CD4-positive, alpha-beta T cell (primary cell): ENCODE measurements at regions not wholly inside any gene's neighbourhood (a gene's known extent, or its start where the extent isn't known, plus 50 kb on each side); places are given as distances from the start of the nearest gene placed in this dataset.

ENCODE experiments used
- ATAC-seq: fragments of 200-7000 bp; cut with Tn5 transposase; one replicate; pipeline ENCODE4 v1.10.0; 2022; ENCODE audit warnings: mild to moderate bottlenecking; ENCODE audit not compliant: poor library complexity
- CTCF ChIA-PET: fragments of 350-600 bp; sonication (Branson Sonifier 250); formaldehyde crosslinking; loops from one replicate; lab custom pipeline; 2021; ENCODE audit warnings: antibody characterized with exemption, inconsistent platforms; lab: Charles Lee
- POLR2A ChIA-PET: fragments of 350-600 bp; sonication (Branson Sonifier 250); formaldehyde crosslinking; loops from one replicate; lab custom pipeline; 2021; ENCODE audit warnings: antibody characterized with exemption, inconsistent platforms; lab: Charles Lee
- DNase-seq, 14 experiments: peaks; one replicate each; pipeline ENCODE4 v3.0.0-alpha.2; 2013 to 2020; ENCODE audit warnings: mixed read lengths in 2 of 14
- H3K27ac ChIP-seq, 2 donors: one replicate each; pipeline versions ENCODE4 v1.5.1 to v1.7.0; 2013; ENCODE audit warnings: low read length in 2 of 2, low read depth in 1 of 2, mild to moderate bottlenecking in 1 of 2
- H3K27me3 ChIP-seq, 2 experiments: 1 replicate in 1 of 2; 2 replicates in 1 of 2; pipeline versions ENCODE4 v1.6.1 to v1.7.0; 2013; ENCODE audit warnings: low read length in 2 of 2, control low read depth in 1 of 2, mild to moderate bottlenecking in 1 of 2, moderate library complexity in 1 of 2; ENCODE audit not compliant: insufficient read depth in 2 of 2, control insufficient read depth in 1 of 2
- H3K36me3 ChIP-seq: one replicate; pipeline ENCODE4 v1.6.1; 2013; ENCODE audit warnings: low read length, control low read depth; ENCODE audit not compliant: insufficient read depth
- H3K4me1 ChIP-seq: one replicate; pipeline ENCODE4 v1.6.1; 2013; ENCODE audit warnings: low read length, control low read depth; ENCODE audit not compliant: insufficient read depth
- H3K4me3 ChIP-seq: one replicate; pipeline ENCODE4 v1.5.1; 2013; ENCODE audit warnings: mild to moderate bottlenecking, low read length, moderate library complexity
- H3K9me3 ChIP-seq, 2 experiments: 1 replicate in 1 of 2; 2 replicates in 1 of 2; pipeline versions ENCODE4 v1.6.1 to v1.7.0; 2013; ENCODE audit warnings: low read length in 2 of 2, mild to moderate bottlenecking in 2 of 2, control low read depth in 1 of 2, moderate library complexity in 1 of 2; ENCODE audit not compliant: control insufficient read depth in 1 of 2, insufficient read depth in 1 of 2
- H3K27ac Mint-ChIP-seq: one replicate; pipeline ENCODE4 v1.8.0; 2020; ENCODE audit warnings: mixed read lengths
- H3K27me3 Mint-ChIP-seq: one replicate; pipeline ENCODE4 v1.8.0; 2021; ENCODE audit warnings: mixed read lengths
- H3K36me3 Mint-ChIP-seq: one replicate; pipeline ENCODE4 v1.8.0; 2021; ENCODE audit warnings: low read depth, mixed read lengths
- H3K4me1 Mint-ChIP-seq: one replicate; pipeline ENCODE4 v1.8.0; 2021; ENCODE audit warnings: low read depth, mixed read lengths
- H3K4me3 Mint-ChIP-seq: one replicate; pipeline ENCODE4 v1.8.0; 2020; ENCODE audit warnings: mild to moderate bottlenecking, mixed read lengths
- H3K9me3 Mint-ChIP-seq: one replicate; pipeline ENCODE4 v1.8.0; 2020; ENCODE audit warnings: mixed read lengths
- CTCF ChIP-seq: fragments of 200-600 bp; IDR thresholded peaks from one replicate; pipeline ENCODE4 v1.8.0; 2022; ENCODE audit warnings: antibody characterized with exemption, mild to moderate bottlenecking
- intact Hi-C, 2 experiments: fragments of 100-400 bp; cut with DNase I in 1 of 2; cut with micrococcal nuclease in 1 of 2; formaldehyde crosslinking; loops; one replicate each; pipeline versions ENCODE4 v1.15.1 to v1.9.0; 2023 to 2025; cut with DNase I, micrococcal nuclease

- CTCF ChIA-PET, result no interaction called here
- ATAC-seq, result no peak
- H3K4me1 Mint-ChIP-seq, result no peaks in the 10 kb centered on the region
These were observed 588.2 kb upstream of the FTMT start for GRCh38 chr5:121263456-121263855.

DNA sequence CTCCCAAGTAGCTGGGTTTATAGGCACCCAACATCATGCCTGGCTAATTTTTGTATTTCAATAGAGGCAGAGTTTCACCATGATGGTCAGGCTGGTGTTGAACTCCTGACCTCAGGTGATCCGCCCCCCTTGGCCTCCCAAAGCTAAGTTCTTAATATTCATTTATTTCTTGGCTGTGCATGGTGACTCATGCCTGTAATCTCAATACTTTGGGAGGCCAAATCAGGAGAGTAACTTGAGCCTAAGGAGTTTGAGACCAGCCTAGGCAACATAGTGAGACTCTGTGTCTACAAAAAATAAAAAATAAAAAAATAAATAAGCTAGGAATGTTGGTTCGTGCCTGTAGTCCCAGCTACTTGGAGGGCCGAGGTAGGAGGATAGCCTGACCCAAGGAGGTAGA is 587.1 kb upstream of the FTMT start:
- H3K4me1 Mint-ChIP-seq, result no peaks in the 10 kb centered on the region
- intact Hi-C loops, result no loop called here
- ChIA-PET POLR2A (no interaction called here), CTCF (no interaction called here)
- no peak overlapping the region for H3K27ac Mint-ChIP-seq
- no peaks in the 10 kb centered on the region for H3K4me1 ChIP-seq
- TF ChIP-seq CTCF, result no peak
- no peaks in the 10 kb centered on the region for H3K27me3 ChIP-seq
- DNase-seq, result no peak
- no peak overlapping the region for H3K4me3 Mint-ChIP-seq
- H3K9me3 Mint-ChIP-seq, result peaks cover 17% of the 10 kb centered on the region
- H3K36me3 Mint-ChIP-seq, result no peaks in the 10 kb centered on the region
- H3K27me3 Mint-ChIP-seq, result no peaks in the 10 kb centered on the region
- no peak overlapping the region for H3K4me3 ChIP-seq
- H3K27ac ChIP-seq, result no peak overlapping the region
- H3K9me3 ChIP-seq, result peaks cover 0 to 13% of the 10 kb centered on the region in 2 experiments
- no peak for ATAC-seq
- no peaks in the 10 kb centered on the region for H3K36me3 ChIP-seq

More at GRCh38 chr5:121263456-121263855, 588.2 kb upstream of the FTMT start:
- no peaks in the 10 kb centered on the region for H3K27me3 Mint-ChIP-seq
- Histone ChIP-seq H3K36me3 (no peaks in the 10 kb centered on the region), H3K4me1 (no peaks in the 10 kb centered on the region), H3K4me3 (no peak overlapping the region), H3K27me3 (no peaks in the 10 kb centered on the region), H3K9me3 (peaks cover 0 to 13% of the 10 kb centered on the region in 2 experiments), H3K27ac (no peak overlapping the region)
- intact Hi-C loops, result no loop called here
- POLR2A ChIA-PET, result no interaction called here
- no peaks in the 10 kb centered on the region for H3K36me3 Mint-ChIP-seq
- no peak overlapping the region for H3K27ac Mint-ChIP-seq
- H3K9me3 Mint-ChIP-seq, result peaks cover 17% of the 10 kb centered on the region
- no peak overlapping the region for H3K4me3 Mint-ChIP-seq
- DNase-seq, result no peak
- no peak for TF ChIP-seq CTCF

DNA sequence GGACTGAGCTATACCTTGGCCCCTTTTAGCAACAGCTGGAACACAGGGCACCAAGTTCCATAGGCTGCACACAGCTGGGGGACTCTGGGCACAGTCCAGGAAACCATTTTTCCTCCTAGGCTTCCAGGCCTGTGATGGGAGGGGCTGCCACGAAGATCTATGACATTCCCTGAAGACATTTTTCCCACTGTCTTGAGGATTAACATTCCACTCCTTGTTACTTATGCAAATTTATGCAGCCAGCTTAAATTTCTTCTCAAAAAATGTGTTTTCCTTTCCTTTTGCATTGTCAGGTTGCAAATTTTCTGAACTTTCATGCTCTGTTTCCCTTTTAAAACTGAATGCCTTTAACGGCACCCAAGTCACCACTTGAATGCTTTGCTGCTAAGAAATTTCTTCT is 580.1 kb upstream of the FTMT start:
- H3K36me3 Mint-ChIP-seq, result no peaks in the 10 kb centered on the region
- H3K4me3 ChIP-seq, result no peak overlapping the region
- no peaks in the 10 kb centered on the region for H3K4me1 ChIP-seq
- H3K9me3 Mint-ChIP-seq, result peaks cover 6% of the 10 kb centered on the region
- no peaks in the 10 kb centered on the region for H3K27me3 Mint-ChIP-seq
- H3K27ac ChIP-seq, result no peak overlapping the region
- H3K27me3 ChIP-seq, result no peaks in the 10 kb centered on the region
- no peak overlapping the region for H3K4me3 Mint-ChIP-seq
- H3K9me3 ChIP-seq, result no peaks in the 10 kb centered on the region
- H3K4me1 Mint-ChIP-seq, result no peaks in the 10 kb centered on the region
- DNase-seq (no peak), ATAC-seq (no peak)
- ChIA-PET CTCF (no interaction called here), POLR2A (no interaction called here)
- intact Hi-C loops, result no loop called here
- no peak for TF ChIP-seq CTCF
- H3K27ac Mint-ChIP-seq, result no peak overlapping the region
- no peaks in the 10 kb centered on the region for H3K36me3 ChIP-seq
